ENCODE measurements at regions not wholly inside any gene's neighbourhood (a gene's known extent, or its start where the extent isn't known, plus 50 kb on each side); places are given as distances from the start of the nearest gene placed in this dataset.
"Not testable (repeated sequence)": the region's sequence is repeated elsewhere in the genome, so short reads cannot be mapped to it uniquely, and the experiment has no call there.

- DNase-seq: no peak
Measured at GRCh38 chr9:2243666-2244555, 228.8 kb downstream of the SMARCA2 start.

- no peak for DNase-seq
Measured at GRCh38 chr9:2247340-2247739, 232.2 kb downstream of the SMARCA2 start.

- DNase-seq: no peak
Measured at GRCh38 chr9:2248768-2249265, 233.7 kb downstream of the SMARCA2 start.

- DNase-seq: no peak
Measured at GRCh38 chr9:2253636-2254580, 238.8 kb downstream of the SMARCA2 start.

GRCh38 chr9:2255128-2255527 is 240.0 kb downstream of the SMARCA2 start:
- DNase-seq: no peak

- DNase-seq: no peak
Measured at GRCh38 chr9:2257248-2257929, 242.2 kb downstream of the SMARCA2 start.

- no peak for DNase-seq
Measured at GRCh38 chr9:2260417-2261306, 245.5 kb downstream of the SMARCA2 start.

- no peak for DNase-seq
Measured at GRCh38 chr9:2261421-2262103, 246.4 kb downstream of the SMARCA2 start.

GRCh38 chr9:2262386-2263071 is 247.4 kb downstream of the SMARCA2 start:
- no peak for DNase-seq

- DNase-seq: no peak
Measured at GRCh38 chr9:2263111-2263510, 248.0 kb downstream of the SMARCA2 start.

- no peak for DNase-seq
Measured at GRCh38 chr9:2263665-2264064, 248.5 kb downstream of the SMARCA2 start.

- DNase-seq: no peak
Measured at GRCh38 chr9:2264081-2264480, 248.9 kb downstream of the SMARCA2 start.

- no peak for DNase-seq
Measured at GRCh38 chr9:2267181-2267745, 252.1 kb downstream of the SMARCA2 start.

GRCh38 chr9:2269778-2270177 is 254.6 kb downstream of the SMARCA2 start:
- no peak for DNase-seq

GRCh38 chr9:2270565-2270964 is 255.4 kb downstream of the SMARCA2 start:
- DNase-seq: no peak

GRCh38 chr9:2271426-2271825 is 256.3 kb downstream of the SMARCA2 start:
- DNase-seq: peak; percentile 11

GRCh38 chr9:2274762-2275161 is 259.6 kb downstream of the SMARCA2 start:
- no peak for DNase-seq

GRCh38 chr9:2276296-2276695 is 261.1 kb downstream of the SMARCA2 start:
- DNase-seq: no peak

GRCh38 chr9:2277133-2277532 is 262.0 kb downstream of the SMARCA2 start:
- not testable (repeated sequence) for DNase-seq

- not testable (repeated sequence) for DNase-seq
Measured at GRCh38 chr9:2277644-2278043, 262.5 kb downstream of the SMARCA2 start.

All from stimulated activated CD4-positive, alpha-beta T cell treated with anti-CD3 and anti-CD28 coated beads, Interleukin-15, amount 100 ng/mL, for 24 hours (primary cell).